ENCODE measurements at regions not wholly inside any gene's neighbourhood (a gene's known extent, or its start where the extent isn't known, plus 50 kb on each side); places are given as distances from the start of the nearest gene placed in this dataset.

GRCh38 chr9:85136987-85137386 is 467.5 kb downstream of the NTRK2 start:
- TF ChIP-seq CTCF (conservative IDR thresholded peaks at IDR 0.05) (no peak), ZFX (IDR thresholded peaks at IDR 0.05) (no peak)
- no peak overlapping the region for H3K27ac ChIP-seq

- no peak overlapping the region for H3K27ac ChIP-seq
- TF ChIP-seq ZFX (IDR thresholded peaks at IDR 0.05), result no peak
- TF ChIP-seq CTCF (conservative IDR thresholded peaks at IDR 0.05), result no peak
These were observed 467.0 kb downstream of the NTRK2 start for GRCh38 chr9:85136507-85136906.

GRCh38 chr9:85130764-85131163 is 461.2 kb downstream of the NTRK2 start:
- no peak overlapping the region for H3K27ac ChIP-seq

GRCh38 chr9:85130260-85130659 is 460.7 kb downstream of the NTRK2 start:
- H3K27ac ChIP-seq, result no peak overlapping the region
- TF ChIP-seq ZFX (IDR thresholded peaks at IDR 0.05) (no peak), CTCF (conservative IDR thresholded peaks at IDR 0.05) (no peak)

More at GRCh38 chr9:85130764-85131163, 461.2 kb downstream of the NTRK2 start:
- TF ChIP-seq CTCF (conservative IDR thresholded peaks at IDR 0.05) (no peak), ZFX (IDR thresholded peaks at IDR 0.05) (no peak)

- H3K27ac ChIP-seq, result no peak overlapping the region
- TF ChIP-seq CTCF (conservative IDR thresholded peaks at IDR 0.05) (no peak), ZFX (IDR thresholded peaks at IDR 0.05) (no peak)
These were observed 460.0 kb downstream of the NTRK2 start for GRCh38 chr9:85129514-85129913.

- no peak overlapping the region for H3K27ac ChIP-seq
- no peak for TF ChIP-seq CTCF (conservative IDR thresholded peaks at IDR 0.05)
- no peak for TF ChIP-seq ZFX (IDR thresholded peaks at IDR 0.05)
These were observed 449.6 kb downstream of the NTRK2 start for GRCh38 chr9:85118990-85119755.

- TF ChIP-seq ZFX (IDR thresholded peaks at IDR 0.05), result no peak
- TF ChIP-seq CTCF (conservative IDR thresholded peaks at IDR 0.05), result no peak
- H3K27ac ChIP-seq, result no peak overlapping the region
These were observed 448.3 kb downstream of the NTRK2 start for GRCh38 chr9:85117831-85118230.
